D341Med (cell line): ENCODE measurements at regions not wholly inside any gene's neighbourhood (a gene's known extent, or its start where the extent isn't known, plus 50 kb on each side); places are given as distances from the start of the nearest gene placed in this dataset.

Source experiments
- DNase-seq: peaks from one replicate; pipeline ENCODE4 v3.0.0; 2012; ENCODE audit warnings: low spot score

DNA sequence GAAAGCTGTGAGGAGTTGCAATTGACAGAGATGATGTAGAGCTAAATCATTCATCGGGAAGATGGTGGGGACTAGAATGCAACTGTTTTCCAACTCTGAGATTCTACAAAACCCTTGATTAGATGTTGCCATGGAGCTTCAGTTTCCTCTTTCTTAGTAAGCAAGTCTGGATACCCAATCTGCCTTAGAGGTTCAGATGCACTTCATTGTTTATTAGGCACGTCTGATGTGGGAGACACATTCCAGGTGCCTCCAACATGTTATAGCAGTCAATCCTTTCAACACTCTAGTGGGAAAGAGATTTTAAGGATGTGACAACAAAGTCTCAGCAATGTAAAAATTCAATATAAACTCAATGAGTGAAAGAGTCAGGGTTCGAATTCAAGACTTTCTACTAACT is 291.3 kb upstream of the PHYHIPL start:
- no peak for DNase-seq

DNA sequence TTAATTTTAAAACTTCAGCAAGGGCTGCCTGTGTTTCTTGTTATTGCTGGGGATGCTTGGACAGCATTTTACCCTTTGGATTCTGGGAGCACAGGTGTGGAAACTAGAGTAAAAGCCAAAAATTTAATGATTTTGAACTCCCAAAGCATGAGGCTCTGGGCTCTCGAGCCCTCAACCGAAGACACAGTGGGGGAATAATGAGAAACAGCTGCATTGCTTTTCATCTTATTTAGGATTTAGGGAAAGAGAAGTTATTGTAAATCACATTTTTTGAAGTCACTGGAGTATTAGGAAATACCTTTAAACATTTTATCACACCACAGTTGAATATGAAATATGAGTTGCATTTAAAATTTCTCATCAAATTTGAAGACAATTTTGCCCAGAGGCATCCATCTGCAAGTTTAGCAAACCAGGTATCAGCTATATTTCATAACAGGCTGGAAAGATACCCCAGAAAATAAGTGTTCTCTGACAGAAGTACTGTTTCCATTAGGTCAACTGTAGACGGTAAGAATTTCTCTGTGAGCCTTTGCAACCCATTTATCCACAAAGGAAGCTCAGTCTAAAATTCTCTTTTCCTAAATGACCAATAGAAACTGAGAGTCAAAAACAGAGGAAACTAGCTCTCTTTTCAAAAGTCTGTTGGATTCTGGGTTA is 290.6 kb upstream of the PHYHIPL start:
- DNase-seq, result no peak

DNA sequence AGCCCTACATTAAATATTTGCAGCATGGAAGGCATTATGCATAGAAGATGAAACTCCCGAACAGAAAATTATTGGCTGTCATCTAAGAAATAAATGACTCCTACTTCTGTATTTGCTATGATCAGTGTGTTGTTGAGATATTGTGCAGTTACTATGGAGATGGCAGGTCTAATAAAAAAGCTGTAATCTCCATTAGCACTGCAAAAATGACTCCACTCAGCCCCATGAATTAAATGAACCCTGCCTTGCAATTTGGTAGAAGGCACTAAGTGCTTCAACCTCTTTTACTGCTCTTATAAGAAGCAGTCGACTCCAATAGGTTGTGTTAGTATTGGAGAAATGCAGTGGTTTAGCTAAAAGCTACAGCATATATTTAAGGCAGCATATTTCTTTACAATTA is 290.0 kb upstream of the PHYHIPL start:
- DNase-seq, result no peak

DNA sequence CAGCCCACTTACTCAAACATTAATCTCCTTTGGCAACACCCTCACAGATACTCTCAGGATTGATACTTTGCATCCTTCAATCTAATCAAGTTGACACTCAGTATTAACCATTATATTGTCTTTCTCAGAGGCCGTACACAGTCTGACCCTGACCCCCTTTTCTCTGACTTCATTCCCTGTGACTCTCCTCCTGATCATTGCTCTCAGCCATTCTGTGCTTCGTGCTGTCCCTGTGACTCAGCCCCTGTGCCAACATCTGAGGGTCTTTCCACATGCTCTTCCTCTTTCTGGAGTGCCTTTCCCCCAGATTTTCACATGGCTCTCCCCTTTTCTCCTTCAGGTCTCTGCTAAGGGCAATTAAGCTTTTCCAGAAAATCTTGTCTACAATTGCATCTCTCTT is 289.0 kb upstream of the PHYHIPL start:
- no peak for DNase-seq

DNA sequence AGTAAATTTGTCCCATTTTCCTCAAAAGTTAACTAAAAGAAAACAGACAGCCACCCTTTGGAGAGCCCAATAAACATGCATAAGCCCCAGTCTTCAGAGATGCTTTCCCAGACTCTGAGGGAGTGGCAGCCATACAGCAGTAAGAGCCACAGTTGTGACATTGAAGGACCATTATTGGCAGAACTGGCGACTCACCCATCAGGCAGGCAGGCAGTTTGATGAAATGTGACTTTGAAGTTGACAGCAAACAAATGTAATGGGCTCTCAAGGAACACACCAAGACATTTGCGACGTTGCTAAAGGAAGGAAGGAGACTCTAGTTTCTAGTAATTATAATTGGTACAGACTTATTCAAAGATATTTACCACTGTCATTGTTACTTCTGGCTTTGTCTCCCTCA is 287.5 kb upstream of the PHYHIPL start:
- DNase-seq, result no peak

DNA sequence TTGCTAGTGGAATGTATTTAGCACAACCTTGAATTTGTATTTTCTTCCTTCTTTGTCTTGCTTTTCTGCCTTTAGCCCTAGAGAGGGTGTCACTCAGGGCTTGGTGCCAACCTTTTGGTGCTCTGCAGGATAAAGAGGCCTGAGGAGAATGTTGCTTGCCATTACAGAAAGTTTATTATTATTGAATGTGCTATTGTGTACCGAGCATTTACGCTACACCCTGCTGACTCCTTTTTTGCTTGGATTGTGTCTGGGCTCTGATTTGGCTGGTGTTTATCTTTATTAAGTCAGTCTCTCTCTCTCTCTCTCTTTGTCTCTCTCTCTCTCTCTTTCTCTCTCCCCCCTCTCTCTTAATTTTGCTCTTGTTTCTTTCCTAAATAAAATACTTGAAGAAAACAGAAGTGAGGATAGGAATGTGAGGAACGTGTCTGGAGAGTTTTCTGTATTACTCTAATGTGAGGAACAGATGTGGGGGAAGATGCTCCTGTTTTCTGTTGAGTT is 284.4 kb upstream of the PHYHIPL start:
- DNase-seq, result no peak

DNA sequence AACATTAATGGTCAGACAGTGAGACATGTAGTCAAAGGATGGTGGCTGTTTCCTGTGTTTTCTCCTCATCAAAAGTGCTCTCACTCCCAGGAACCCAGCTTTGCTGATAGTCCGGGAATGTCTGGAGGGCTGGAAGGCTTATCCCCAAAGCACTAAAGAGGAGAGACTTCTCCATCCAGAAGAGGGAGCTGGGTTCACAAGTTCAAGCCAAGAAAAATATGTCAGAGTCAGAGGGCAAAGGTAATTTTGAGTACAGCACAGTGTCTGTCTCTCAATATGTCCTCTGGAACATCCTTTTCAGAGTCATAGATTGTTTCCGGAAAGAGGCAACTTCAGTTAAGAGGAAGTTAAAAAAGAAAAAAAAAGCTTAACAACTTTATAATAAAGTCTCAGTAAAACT is 281.5 kb upstream of the PHYHIPL start:
- no peak for DNase-seq

DNA sequence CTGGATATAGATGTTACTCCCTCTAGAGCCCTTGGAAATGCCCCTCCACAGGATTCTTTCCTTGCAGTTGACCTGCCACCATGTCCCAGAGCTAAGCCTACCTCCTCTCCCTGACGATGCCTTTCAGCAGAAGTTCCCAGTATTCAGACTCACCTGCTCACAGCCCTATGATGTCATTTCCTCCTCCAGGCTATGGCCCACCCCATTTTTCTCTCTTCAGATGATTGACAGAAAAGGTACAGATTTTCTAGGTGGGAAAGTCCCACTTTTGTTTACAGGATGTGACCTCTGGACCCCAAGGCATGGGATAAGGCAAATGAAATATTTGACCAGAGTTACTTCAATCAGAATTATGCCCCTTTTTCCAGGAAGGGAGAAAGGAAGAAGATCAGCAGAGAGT is 280.2 kb upstream of the PHYHIPL start:
- DNase-seq, result no peak

DNA sequence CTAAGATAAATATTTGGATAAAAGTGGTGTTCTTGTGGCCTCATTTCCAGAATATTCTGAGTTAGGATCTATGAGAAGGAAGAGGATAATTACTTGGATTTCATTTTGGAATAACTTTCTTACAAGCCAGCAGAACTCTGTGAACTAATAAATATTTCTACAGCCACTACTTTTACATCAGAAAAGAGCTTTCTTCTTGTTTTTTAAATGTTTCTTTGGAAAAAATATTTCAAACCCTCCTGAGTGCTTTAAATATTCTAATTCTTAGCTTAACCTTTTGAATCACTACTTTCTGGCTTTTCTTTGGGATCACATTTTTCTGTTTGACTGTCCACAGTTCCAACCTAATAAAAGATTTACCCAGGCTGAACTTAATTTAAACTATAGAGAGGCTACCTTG is 279.2 kb upstream of the PHYHIPL start:
- DNase-seq, result no peak

DNA sequence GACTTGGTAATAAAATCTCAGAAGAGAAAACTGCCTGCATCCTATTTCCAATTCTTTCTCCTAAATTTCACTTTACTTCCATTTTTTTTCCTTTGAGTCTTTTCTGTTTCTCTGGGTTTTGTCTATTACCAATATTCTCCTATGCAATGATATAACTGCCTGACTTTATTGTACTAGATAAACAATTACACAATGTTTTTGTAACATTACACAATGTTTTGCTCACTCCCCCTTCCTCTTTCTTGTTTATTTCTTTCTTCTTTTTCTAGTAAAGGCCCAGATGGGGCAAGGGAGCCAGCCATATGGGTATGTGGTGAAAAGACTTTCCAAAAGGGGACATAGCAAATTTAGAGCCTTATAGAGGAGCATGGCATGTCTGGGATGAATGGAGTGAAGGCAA is 278.7 kb upstream of the PHYHIPL start:
- DNase-seq, result no peak

DNA sequence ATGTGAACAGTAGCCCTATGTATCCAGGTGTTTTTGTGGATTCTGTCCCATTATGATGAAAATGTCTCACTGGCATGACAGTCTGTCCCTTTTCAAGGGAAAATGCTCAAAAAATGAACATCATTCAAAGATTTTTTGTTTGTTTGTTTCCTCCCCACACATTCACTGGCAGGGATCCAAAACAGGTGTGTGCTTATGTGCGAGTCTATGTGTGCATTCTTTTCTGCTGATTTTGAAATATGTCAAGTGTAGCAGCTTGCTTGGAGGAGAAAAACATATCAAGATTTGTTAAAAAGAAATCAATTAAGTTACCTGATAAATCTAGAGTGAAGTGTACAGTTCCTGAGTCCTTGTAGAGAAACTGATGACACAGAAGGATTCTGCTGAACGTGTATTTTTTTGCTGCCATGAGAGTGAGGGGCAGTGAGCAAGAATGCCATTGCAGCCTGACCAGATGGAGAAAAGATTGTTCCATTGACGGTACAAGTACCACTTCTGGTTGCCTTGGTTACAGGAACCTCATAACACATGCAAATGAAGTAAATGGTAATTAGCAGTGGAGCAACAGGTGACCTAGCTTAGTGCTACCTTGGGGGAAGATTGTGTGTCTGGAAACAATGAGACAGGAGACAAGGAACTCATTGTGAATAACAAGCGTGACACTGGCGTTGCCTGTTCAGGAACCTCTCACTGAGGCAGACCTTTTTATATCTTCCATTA is 277.4 kb upstream of the PHYHIPL start:
- DNase-seq, result no peak

DNA sequence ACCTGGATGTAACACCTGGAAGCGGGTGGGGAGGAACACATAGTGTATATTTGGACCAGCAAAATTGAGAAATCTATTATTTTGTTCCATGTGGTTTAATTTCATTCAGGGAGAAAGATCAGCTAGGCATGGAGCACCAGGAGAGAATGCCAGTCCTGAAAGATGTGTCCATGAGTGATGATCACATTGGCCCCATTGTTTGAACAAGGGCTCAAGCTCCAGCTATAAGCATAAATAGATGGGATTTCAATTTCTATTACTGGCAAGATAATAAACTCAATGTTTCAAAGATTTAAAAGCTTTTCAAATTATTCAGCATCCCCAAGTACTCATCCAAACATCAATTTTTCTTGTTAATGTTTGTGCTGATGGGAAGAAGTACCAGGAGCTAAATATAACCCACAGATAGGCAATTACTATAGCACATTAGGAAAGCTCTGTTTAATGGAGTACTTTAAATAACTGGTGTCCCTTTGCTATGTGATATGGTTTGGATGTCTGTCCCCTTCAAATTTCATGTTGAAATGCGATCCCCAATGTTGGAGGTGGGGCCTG is 275.3 kb upstream of the PHYHIPL start:
- DNase-seq, result no peak

DNA sequence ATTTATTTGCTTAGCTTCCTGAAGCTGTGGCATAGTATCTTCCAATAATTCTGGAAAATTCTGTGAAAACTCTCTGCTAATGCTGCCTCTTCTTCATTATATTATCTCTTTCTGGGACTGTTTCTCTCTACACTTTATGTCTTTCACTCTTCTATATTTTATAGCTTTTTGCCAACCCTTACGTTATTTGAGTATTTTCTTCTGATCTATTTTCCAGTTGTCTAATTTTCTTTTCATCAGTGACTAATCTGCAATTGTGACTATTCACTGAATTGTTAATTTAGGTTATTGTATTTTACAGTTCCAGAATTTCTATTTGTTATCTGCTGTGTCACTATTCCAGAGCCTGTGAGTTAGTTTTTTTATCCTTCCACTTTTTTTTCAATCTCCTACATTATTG is 273.4 kb upstream of the PHYHIPL start:
- DNase-seq, result no peak

DNA sequence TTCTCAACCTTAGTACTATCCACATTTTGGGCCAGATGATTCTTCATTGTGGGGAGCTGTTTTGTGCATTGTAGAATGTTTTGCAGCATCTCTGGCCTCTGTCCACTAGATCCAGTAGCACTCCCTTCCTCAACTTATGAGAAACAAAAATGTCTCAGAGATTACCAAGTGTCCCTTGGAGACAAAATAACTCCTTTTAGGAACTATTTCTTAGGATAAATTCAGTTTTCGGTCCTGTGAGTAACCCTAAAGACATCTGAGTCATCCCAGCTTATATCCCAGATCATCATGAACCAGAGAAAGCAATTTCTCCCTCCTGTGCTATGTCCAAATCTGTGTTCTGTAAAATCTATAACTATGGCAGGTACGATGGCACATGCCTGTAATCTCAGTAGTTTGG is 266.6 kb upstream of the PHYHIPL start:
- no peak for DNase-seq

DNA sequence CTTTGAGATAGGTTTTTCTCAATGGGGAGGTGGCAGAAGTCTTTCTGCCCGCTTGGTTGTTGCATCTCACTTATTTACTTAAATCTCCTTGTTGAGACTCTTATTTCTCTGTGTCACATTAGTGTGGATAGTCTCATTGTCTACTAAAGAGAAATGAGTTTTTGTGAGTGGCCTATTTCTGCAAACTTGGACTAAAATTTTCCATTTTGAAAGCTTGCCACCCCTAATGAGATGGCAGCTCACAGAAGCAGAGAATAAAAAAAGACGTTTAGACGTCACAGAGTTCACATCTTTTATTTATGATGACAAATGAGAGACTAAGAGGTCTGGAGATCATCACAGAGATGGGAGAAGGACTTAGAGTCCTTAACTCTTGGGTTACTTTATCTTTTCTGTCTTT is 262.7 kb upstream of the PHYHIPL start:
- DNase-seq, result no peak

DNA sequence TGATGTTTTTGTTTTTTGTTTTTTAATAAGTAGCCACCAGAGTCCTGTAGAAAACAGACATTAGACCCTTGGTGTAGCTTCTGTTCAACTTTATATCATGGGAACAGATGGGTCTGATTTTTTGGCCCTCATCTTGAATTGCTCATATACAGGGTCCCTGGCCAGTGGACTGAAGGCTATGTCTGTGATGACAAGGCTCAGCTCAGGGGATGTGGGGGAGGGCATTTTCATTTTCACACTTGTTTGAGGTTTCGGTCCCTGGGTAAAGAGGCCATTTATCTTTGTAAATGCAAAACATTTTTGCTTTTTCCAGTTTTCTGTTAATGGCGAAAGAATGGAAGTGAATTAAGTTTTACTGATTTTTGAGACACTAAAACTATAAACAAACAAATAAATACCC is 257.6 kb upstream of the PHYHIPL start:
- no peak for DNase-seq

DNA sequence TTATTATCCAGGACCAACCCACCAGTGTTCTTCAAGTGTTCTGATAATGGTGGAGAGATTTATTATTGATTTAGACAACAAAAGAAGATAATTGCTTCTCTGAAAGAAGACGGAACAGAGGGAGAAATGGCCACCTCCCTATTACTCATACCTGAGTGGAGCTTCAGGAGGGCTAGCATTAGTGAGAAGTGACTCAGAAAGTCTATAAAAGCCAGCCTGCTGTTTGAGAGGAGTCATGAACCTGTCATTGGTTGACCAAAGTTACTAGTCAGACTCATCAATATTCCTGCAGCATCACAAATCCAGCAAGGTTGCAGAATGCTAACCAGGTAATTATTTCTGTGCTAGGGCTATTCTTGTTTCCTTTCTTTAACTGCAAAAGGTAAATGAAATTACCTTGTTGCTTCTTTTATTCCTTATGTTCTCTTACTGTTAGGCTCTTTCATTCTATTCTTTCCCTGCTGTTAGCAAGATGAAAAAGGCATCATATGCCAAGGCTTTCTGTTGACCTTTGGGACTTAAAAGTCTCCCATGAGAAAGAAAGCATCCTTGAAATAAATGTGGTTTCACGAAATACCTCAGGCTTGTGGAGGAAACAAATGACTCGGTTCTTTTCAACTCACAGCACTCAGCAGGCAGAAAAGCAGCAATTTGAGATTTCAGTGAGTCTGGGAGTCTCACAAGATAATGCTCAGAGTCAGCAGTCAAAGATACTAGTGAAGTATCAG is 256.4 kb upstream of the PHYHIPL start:
- DNase-seq, result no peak

DNA sequence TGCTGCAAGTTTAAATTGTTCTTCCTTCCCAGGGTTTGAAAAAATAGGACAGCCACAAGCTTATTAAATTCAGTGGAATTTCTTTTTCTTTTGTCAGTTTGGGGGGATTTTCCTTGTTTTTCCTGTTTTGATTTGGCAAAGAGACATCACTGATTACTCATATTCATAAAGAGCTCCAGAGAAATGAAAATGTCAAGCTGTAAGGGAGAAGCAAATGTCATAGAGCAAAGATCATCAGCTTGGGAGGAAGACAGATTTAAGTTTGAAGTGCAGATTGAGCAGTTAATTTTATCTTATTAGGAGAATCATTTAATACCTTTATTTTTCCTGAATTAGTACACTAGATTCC is 255.8 kb upstream of the PHYHIPL start:
- no peak for DNase-seq

DNA sequence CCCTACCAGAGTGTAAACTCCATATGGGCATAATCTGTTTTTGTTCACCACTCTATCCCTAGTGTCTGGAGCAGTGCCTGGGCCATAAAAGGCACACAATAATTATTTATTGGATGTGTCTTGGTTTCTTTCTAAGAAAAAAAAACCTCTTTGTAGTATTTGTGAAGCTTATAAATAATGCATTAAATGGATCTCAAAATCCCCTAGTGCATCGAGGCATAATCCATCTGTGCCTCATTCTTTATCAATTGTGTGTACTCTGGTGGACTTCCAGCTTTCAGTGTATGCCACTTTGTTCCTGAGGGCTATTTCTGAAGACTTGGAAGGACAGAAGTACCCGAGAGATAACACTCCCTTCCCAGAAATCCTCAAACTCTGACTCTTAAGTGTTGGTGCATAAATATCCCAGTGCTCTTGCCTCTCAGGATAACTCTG is 255.0 kb upstream of the PHYHIPL start:
- DNase-seq, result no peak

DNA sequence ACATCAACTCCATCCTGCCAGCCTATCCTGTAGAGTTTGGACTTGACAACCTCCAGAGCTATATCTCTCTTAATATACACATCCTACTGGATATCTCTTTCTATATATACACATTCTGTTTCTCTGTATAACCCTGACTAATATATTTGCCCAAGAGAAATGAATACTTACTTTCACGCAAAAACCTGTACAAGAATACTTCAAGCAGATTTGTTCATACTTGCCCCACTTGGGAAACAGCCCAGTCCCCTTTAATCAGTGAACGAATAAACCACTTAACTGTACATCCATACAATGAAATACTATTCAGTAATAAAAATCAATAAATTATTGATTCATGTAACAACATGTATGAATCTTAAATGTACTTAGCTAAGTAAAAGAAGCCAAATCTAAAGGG is 251.1 kb upstream of the PHYHIPL start:
- DNase-seq, result no peak

DNA sequence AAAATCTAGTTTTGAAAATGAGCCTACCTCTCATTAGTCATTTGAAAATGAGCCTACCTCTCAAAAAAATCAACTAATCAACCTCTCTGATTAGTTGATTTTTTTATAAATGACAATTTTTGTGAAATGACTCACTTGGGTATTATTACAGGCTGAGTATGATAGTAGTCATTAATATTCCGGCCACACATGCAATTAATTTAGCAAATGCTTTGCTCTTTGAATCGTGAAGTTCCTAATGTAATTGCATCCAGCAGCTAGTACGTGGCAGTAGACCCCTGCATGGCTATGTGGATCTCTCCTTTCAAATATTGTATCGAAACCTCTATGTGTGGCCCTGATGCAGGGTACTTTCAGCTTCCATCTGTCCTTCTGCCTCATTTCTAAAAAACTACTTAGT is 245.9 kb upstream of the PHYHIPL start:
- no peak for DNase-seq

DNA sequence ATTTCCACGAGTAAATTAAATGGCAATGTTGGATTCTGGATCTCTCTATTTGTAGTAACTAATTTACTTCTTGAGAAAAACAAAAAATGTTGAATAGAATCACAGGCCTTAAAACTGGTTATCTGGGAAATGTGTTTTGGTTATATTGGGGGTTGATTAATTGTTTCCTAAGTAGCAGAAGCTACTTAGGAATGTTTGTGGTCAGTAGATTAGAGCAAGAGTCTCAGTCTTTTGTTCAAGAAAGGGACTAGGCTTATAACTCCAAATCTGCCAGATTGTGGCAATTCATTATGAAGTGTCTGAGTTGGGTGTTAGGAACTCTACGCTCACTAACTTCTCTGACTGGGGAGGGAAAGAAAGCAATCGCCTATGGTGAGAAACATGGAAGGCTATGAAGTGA is 244.3 kb upstream of the PHYHIPL start:
- DNase-seq, result no peak
